IPS-15b (cell line): ENCODE measurements at regions not wholly inside any gene's neighbourhood (a gene's known extent, or its start where the extent isn't known, plus 50 kb on each side); places are given as distances from the start of the nearest gene placed in this dataset.

ENCODE experiments used
- H3K27me3 ChIP-seq: one replicate; pipeline ENCODE4 v1.6.1; 2013; ENCODE audit warnings: low read length; ENCODE audit not compliant: control insufficient read depth, insufficient read depth
- H3K36me3 ChIP-seq: one replicate; pipeline ENCODE4 v1.6.1; 2013; ENCODE audit warnings: low read length; ENCODE audit not compliant: control insufficient read depth, insufficient read depth
- H3K4me1 ChIP-seq: one replicate; pipeline ENCODE4 v1.6.1; 2013; ENCODE audit warnings: mild to moderate bottlenecking, low read length; ENCODE audit not compliant: control insufficient read depth, insufficient read depth
- H3K4me3 ChIP-seq: one replicate; pipeline ENCODE4 v1.5.1; 2013; ENCODE audit warnings: low read depth, low read length
- H3K9ac ChIP-seq: one replicate; pipeline ENCODE4 v1.6.1; 2013; ENCODE audit warnings: low read depth, mild to moderate bottlenecking, low read length
- H3K9me3 ChIP-seq: one replicate; pipeline ENCODE4 v1.6.1; 2013; ENCODE audit warnings: mild to moderate bottlenecking, low read length; ENCODE audit not compliant: control insufficient read depth, insufficient read depth

GRCh38 chr6:37093728-37094069 lies 76.3 kb upstream of the PIM1 start:
- no peaks in the 10 kb centered on the region for H3K9me3 ChIP-seq
- H3K4me3 ChIP-seq = no peak overlapping the region
- no peaks in the 10 kb centered on the region for H3K27me3 ChIP-seq
- no peaks in the 10 kb centered on the region for H3K4me1 ChIP-seq
- H3K36me3 ChIP-seq = no peaks in the 10 kb centered on the region
- no peak overlapping the region for H3K9ac ChIP-seq

GRCh38 chr6:37095997-37096396 lies 74.0 kb upstream of the PIM1 start:
- Histone ChIP-seq H3K9me3 (no peaks in the 10 kb centered on the region), H3K9ac (no peak overlapping the region), H3K4me1 (no peaks in the 10 kb centered on the region), H3K36me3 (no peaks in the 10 kb centered on the region), H3K27me3 (no peaks in the 10 kb centered on the region), H3K4me3 (no peak overlapping the region)

GRCh38 chr6:37097335-37097734 lies 72.6 kb upstream of the PIM1 start:
- no peaks in the 10 kb centered on the region for H3K36me3 ChIP-seq
- H3K9me3 ChIP-seq = no peaks in the 10 kb centered on the region
- H3K27me3 ChIP-seq = no peaks in the 10 kb centered on the region
- H3K4me1 ChIP-seq = peaks cover 7% of the 10 kb centered on the region
- H3K9ac ChIP-seq = no peak overlapping the region
- no peak overlapping the region for H3K4me3 ChIP-seq

GRCh38 chr6:37099442-37099841 lies 70.5 kb upstream of the PIM1 start:
- peaks cover 18% of the 10 kb centered on the region for H3K4me1 ChIP-seq
- H3K9me3 ChIP-seq = no peaks in the 10 kb centered on the region
- no peaks in the 10 kb centered on the region for H3K27me3 ChIP-seq
- H3K36me3 ChIP-seq = no peaks in the 10 kb centered on the region
- no peak overlapping the region for H3K9ac ChIP-seq
- no peak overlapping the region for H3K4me3 ChIP-seq

GRCh38 chr6:37100745-37101144 lies 69.2 kb upstream of the PIM1 start:
- Histone ChIP-seq H3K4me1 (peaks cover 27% of the 10 kb centered on the region), H3K9ac (no peak overlapping the region), H3K9me3 (no peaks in the 10 kb centered on the region), H3K27me3 (no peaks in the 10 kb centered on the region), H3K4me3 (no peak overlapping the region), H3K36me3 (no peaks in the 10 kb centered on the region)

GRCh38 chr6:37101991-37102298 lies 68.0 kb upstream of the PIM1 start:
- H3K9ac ChIP-seq = peak overlapping the region; percentile 2
- H3K4me1 ChIP-seq = peaks cover 27% of the 10 kb centered on the region
- H3K36me3 ChIP-seq = no peaks in the 10 kb centered on the region
- H3K9me3 ChIP-seq = no peaks in the 10 kb centered on the region
- no peaks in the 10 kb centered on the region for H3K27me3 ChIP-seq
- peak overlapping the region; percentile 58 for H3K4me3 ChIP-seq

GRCh38 chr6:37102299-37103168 lies 67.4 kb upstream of the PIM1 start:
- Histone ChIP-seq H3K27me3 (no peaks in the 10 kb centered on the region), H3K9me3 (no peaks in the 10 kb centered on the region), H3K4me3 (peak overlapping the region; percentile 58), H3K36me3 (no peaks in the 10 kb centered on the region), H3K4me1 (peaks cover 27% of the 10 kb centered on the region), H3K9ac (peak overlapping the region; percentile 2)

GRCh38 chr6:37103169-37104039 lies 66.5 kb upstream of the PIM1 start:
- H3K4me3 ChIP-seq = peak overlapping the region; percentile 58
- H3K36me3 ChIP-seq = no peaks in the 10 kb centered on the region
- no peaks in the 10 kb centered on the region for H3K9me3 ChIP-seq
- H3K27me3 ChIP-seq = no peaks in the 10 kb centered on the region
- no peak overlapping the region for H3K9ac ChIP-seq
- peaks cover 27% of the 10 kb centered on the region for H3K4me1 ChIP-seq

- Histone ChIP-seq H3K9ac (no peak overlapping the region), H3K9me3 (no peaks in the 10 kb centered on the region), H3K36me3 (no peaks in the 10 kb centered on the region), H3K27me3 (no peaks in the 10 kb centered on the region), H3K4me1 (peaks cover 27% of the 10 kb centered on the region), H3K4me3 (no peak overlapping the region)
These were observed 65.2 kb upstream of the PIM1 start for GRCh38 chr6:37104824-37105147.

GRCh38 chr6:37105148-37106050 lies 64.6 kb upstream of the PIM1 start:
- H3K4me1 ChIP-seq = peaks cover 27% of the 10 kb centered on the region
- no peaks in the 10 kb centered on the region for H3K9me3 ChIP-seq
- H3K36me3 ChIP-seq = no peaks in the 10 kb centered on the region
- no peaks in the 10 kb centered on the region for H3K27me3 ChIP-seq
- no peak overlapping the region for H3K4me3 ChIP-seq
- no peak overlapping the region for H3K9ac ChIP-seq

GRCh38 chr6:37106051-37106363 lies 63.9 kb upstream of the PIM1 start:
- peaks cover 27% of the 10 kb centered on the region for H3K4me1 ChIP-seq
- H3K9ac ChIP-seq = no peak overlapping the region

More at GRCh38 chr6:37106051-37106363, 63.9 kb upstream of the PIM1 start:
- Histone ChIP-seq H3K4me3 (no peak overlapping the region), H3K36me3 (no peaks in the 10 kb centered on the region), H3K9me3 (no peaks in the 10 kb centered on the region), H3K27me3 (no peaks in the 10 kb centered on the region)
